OCI-M1 (cell line): ENCODE measurements at regions not wholly inside any gene's neighbourhood (a gene's known extent, or its start where the extent isn't known, plus 50 kb on each side); places are given as distances from the start of the nearest gene placed in this dataset.

Experiments used
- DNase-seq: peaks from one replicate; lab custom pipeline; 2025; lab: John Stamatoyannopoulos, UW

- DNase-seq = no peak
These were observed 81.3 kb upstream of the CD93 start for GRCh38 chr20:23167431-23167830.

- no peak for DNase-seq
These were observed 80.4 kb upstream of the CD93 start for GRCh38 chr20:23166563-23166962.

- no peak for DNase-seq
These were observed 79.8 kb upstream of the CD93 start for GRCh38 chr20:23165964-23166363.

- peak; percentile 18 for DNase-seq
These were observed 79.2 kb upstream of the CD93 start for GRCh38 chr20:23165307-23165750.

GRCh38 chr20:23164176-23164601, 78.1 kb upstream of the CD93 start:
- DNase-seq = no peak

GRCh38 chr20:23163562-23163961, 77.4 kb upstream of the CD93 start:
- no peak for DNase-seq

- DNase-seq = no peak
These were observed 76.8 kb upstream of the CD93 start for GRCh38 chr20:23162887-23163286.

GRCh38 chr20:23161968-23162696, 76.0 kb upstream of the CD93 start:
- no peak for DNase-seq

- DNase-seq = no peak
These were observed 75.2 kb upstream of the CD93 start for GRCh38 chr20:23161244-23161891.

GRCh38 chr20:23160536-23161243, 74.6 kb upstream of the CD93 start:
- no peak for DNase-seq

GRCh38 chr20:23159947-23160318, 73.8 kb upstream of the CD93 start:
- no peak for DNase-seq

- DNase-seq = peak; percentile 36
These were observed 73.3 kb upstream of the CD93 start for GRCh38 chr20:23159256-23159946.

GRCh38 chr20:23157734-23158133, 71.6 kb upstream of the CD93 start:
- no peak for DNase-seq

- peak; percentile 21 for DNase-seq
These were observed 70.8 kb upstream of the CD93 start for GRCh38 chr20:23156842-23157423.

- peak; percentile 89 for DNase-seq
These were observed 70.2 kb upstream of the CD93 start for GRCh38 chr20:23156170-23156841.

GRCh38 chr20:23155141-23155590, 69.0 kb upstream of the CD93 start:
- peak; percentile 84 for DNase-seq

GRCh38 chr20:23153696-23154341, 67.7 kb upstream of the CD93 start:
- no peak for DNase-seq

GRCh38 chr20:23152902-23153301, 66.8 kb upstream of the CD93 start:
- DNase-seq = no peak

- DNase-seq = peak; percentile 19
These were observed 66.3 kb upstream of the CD93 start for GRCh38 chr20:23152308-23152892.

- no peak for DNase-seq
These were observed 65.8 kb upstream of the CD93 start for GRCh38 chr20:23151885-23152284.
